ENCODE measurements at regions not wholly inside any gene's neighbourhood (a gene's known extent, or its start where the extent isn't known, plus 50 kb on each side); places are given as distances from the start of the nearest gene placed in this dataset.
"Not testable (repeated sequence)": the region's sequence is repeated elsewhere in the genome, so short reads cannot be mapped to it uniquely, and the experiment has no call there.

- DNase-seq (ENCODE audit: extremely low spot score); POLR2A ChIA-PET: not testable (repeated sequence)
Observed at GRCh38 chr10:76815505-76815904, 822.1 kb downstream of the KCNMA1 start.

DNA sequence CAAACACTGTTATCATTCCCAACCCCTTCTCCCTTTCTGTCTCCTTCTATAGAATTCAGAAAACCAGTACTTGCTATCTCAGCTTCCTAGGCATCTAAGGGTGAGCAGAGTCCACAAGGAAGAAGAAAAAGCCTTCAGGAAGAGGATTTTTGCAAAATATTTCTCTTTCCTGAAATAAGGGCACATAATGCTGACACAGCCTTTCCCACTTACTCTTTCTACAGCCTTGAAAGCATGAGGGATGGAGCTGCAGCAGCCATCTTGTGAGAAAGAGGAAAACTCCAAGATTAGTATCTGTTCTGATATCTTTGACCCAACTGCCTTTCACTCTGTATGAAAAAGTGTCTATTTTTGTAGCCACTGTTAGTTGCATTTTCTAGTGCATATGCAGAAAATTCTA, 826.2 kb downstream of the KCNMA1 start:
- DNase-seq (ENCODE audit: extremely low spot score): no peak
- TF ChIP-seq, protein P1, sequence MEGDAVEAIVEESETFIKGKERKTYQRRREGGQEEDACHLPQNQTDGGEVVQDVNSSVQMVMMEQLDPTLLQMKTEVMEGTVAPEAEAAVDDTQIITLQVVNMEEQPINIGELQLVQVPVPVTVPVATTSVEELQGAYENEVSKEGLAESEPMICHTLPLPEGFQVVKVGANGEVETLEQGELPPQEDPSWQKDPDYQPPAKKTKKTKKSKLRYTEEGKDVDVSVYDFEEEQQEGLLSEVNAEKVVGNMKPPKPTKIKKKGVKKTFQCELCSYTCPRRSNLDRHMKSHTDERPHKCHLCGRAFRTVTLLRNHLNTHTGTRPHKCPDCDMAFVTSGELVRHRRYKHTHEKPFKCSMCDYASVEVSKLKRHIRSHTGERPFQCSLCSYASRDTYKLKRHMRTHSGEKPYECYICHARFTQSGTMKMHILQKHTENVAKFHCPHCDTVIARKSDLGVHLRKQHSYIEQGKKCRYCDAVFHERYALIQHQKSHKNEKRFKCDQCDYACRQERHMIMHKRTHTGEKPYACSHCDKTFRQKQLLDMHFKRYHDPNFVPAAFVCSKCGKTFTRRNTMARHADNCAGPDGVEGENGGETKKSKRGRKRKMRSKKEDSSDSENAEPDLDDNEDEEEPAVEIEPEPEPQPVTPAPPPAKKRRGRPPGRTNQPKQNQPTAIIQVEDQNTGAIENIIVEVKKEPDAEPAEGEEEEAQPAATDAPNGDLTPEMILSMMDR (IDR thresholded peaks at IDR 0.05; ENCODE audit: control extremely low read depth, extremely low read depth, low read depth, missing control alignments): no peak
- ChIA-PET CTCF (no interaction called here), POLR2A (no interaction called here)

More at GRCh38 chr10:76815505-76815904, 822.1 kb downstream of the KCNMA1 start:
- CTCF ChIA-PET: interaction anchor here (1.0 kb wide), 1 partner anchor 13 kb away, joined by 4 read pairs; no protein-coding TSS in a partner anchor

DNA sequence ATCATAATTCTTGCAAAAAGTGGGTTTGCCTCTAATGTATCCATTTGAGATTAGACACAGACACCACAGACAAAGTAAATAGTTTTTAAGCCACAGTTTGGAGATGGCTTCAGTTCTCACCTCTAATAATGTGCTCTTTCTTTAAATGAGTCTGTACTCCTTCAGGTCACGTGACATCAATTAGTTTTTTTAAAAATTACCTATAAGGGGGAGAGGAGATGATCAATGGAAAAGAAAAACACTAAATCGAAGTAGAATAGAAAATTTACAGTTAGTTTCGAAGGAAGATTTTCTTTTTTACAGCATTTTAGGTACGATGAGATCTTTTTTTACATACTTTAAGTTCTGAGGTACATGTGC, 849.2 kb downstream of the KCNMA1 start:
- CTCF ChIA-PET: no interaction called here
- no peak for DNase-seq (ENCODE audit: extremely low spot score)
- POLR2A ChIA-PET: no interaction called here
- TF ChIP-seq, protein P1 (IDR thresholded peaks at IDR 0.05; ENCODE audit: control extremely low read depth, extremely low read depth, low read depth, missing control alignments): no peak

- no peak for DNase-seq (ENCODE audit: extremely low spot score)
- ChIA-PET POLR2A (no interaction called here), CTCF (no interaction called here)
- TF ChIP-seq, protein P1 (IDR thresholded peaks at IDR 0.05; ENCODE audit: control extremely low read depth, extremely low read depth, low read depth, missing control alignments): no peak
Observed at GRCh38 chr10:76787746-76788451, 849.7 kb downstream of the KCNMA1 start.

- TF ChIP-seq, protein P1 (IDR thresholded peaks at IDR 0.05; ENCODE audit: control extremely low read depth, extremely low read depth, low read depth, missing control alignments): no peak
- DNase-seq (ENCODE audit: extremely low spot score): no peak
- ChIA-PET CTCF (no interaction called here), POLR2A (no interaction called here)
Observed at GRCh38 chr10:76786504-76787072, 851.0 kb downstream of the KCNMA1 start.

DNA sequence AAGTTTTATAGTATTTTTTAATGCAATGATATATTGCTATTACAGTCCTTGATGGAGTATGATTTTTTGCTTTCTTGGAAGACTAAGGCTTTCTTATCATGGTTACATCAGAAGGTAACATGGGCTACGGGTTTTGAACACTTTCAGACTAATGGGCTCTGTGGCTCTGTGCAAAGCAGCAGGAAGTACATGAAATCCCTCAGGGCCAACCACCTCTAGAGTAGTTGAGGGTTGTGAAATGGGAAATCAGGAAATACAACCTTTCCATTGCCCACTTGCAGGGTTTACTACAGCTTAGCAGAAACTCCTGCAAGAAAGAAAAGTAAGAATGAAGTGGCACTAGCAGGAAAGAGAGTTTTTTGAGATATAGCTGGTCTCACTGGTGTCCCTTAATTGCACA, 853.5 kb downstream of the KCNMA1 start:
- ChIA-PET CTCF (no interaction called here), POLR2A (no interaction called here)
- DNase-seq (ENCODE audit: extremely low spot score): no peak
- TF ChIP-seq, protein P1 (IDR thresholded peaks at IDR 0.05; ENCODE audit: control extremely low read depth, extremely low read depth, low read depth, missing control alignments): no peak

DNA sequence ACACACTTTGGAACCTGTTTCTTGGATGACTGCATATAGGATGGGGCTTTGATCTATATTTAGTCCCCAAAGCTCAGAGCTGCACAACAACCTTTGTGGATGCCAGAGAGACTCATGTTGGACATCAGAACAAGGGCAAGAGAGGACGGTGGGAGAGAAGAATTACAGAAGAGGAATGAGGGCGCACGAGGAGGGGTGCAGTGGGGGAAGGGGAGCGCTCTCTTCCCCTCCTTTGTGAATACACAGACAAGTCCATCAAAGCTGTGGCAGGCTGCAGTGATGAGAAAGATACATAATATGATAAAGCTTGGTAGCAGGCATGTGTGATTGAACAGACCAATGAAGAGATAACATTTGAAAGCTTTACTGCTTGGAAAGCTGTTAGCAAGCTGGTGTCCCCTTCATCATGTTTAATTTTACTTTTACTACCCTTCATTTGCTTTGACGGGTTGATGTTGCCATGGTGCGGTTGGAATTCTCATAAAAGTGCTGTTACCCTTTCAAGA, 857.8 kb downstream of the KCNMA1 start:
- TF ChIP-seq, protein P1 (IDR thresholded peaks at IDR 0.05; ENCODE audit: control extremely low read depth, extremely low read depth, low read depth, missing control alignments): no peak
- ChIA-PET CTCF (no interaction called here), POLR2A (no interaction called here)
- no peak for DNase-seq (ENCODE audit: extremely low spot score)
